ENCODE measurements at regions not wholly inside any gene's neighbourhood (a gene's known extent, or its start where the extent isn't known, plus 50 kb on each side); places are given as distances from the start of the nearest gene placed in this dataset.

GRCh38 chr10:55400075-55400849, 599.2 kb upstream of the PCDH15 start:
- TF ChIP-seq CTCF (IDR thresholded peaks at IDR 0.05) (no peak), POLR2A (IDR thresholded peaks at IDR 0.05) (no peak), POLR2AphosphoS5 (IDR thresholded peaks at IDR 0.05) (no peak)

All from prostate gland (tissue), 2 donors.